ENCODE measurements at regions not wholly inside any gene's neighbourhood (a gene's known extent, or its start where the extent isn't known, plus 50 kb on each side); places are given as distances from the start of the nearest gene placed in this dataset.

DNA sequence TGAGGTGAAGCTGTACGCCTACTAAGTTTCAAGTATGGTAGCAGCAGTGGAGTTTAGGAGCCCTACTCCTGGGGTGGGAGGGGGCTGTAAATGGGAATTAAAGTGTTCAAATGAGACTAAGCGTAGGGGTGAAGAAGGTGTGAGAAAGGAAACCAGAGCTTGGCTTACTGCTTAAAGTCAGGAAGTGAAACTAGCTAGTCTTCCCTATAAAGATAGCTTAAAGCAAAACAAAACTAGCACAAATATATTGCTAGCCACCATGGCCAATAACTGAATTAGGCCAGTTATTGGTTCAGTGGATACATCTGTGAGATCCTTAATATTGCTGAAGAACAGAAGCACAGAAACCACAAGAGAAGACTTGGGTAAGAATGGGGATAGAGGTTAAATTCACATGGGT lies 492.2 kb upstream of the PKN2 start (continued):
- TF ChIP-seq IKZF2 (IDR thresholded peaks at IDR 0.05) (peak; percentile 55 to 66), TAF1 (IDR thresholded peaks at IDR 0.05; ENCODE audit: borderline replicate concordance, low read depth, low read length) (no peak), RAD21 (IDR thresholded peaks at IDR 0.05; ENCODE audit: insufficient read depth, low read depth, low read length) (no peak)

DNA sequence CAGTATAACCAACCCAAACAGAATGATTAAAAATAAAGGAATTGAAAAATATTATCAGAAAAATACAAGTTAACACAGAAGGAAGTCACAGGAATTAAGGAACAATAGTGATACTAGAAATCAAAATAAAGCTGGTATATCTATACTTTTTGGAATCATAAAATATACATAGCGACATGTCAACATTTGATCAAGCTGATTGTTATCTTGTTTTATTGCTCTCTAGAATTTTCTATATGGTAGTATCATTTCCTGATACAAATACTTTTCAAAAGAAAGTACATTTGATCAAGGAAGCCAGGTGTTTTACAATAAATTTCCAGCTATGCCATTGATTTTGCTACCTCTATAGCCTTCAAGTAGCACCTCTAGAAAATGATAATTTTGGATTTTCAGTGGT lies 489.5 kb upstream of the PKN2 start:
- intact Hi-C loops (cut with micrococcal nuclease; ENCODE audit: unreplicated experiment): no loop called here
- Histone ChIP-seq H3K9ac (ENCODE audit: control insufficient read depth, insufficient read depth, low read length) (no peak overlapping the region), H3K27me3 (replicated peaks in 1 of 2; ENCODE audit: control insufficient read depth in 2 of 2, insufficient read depth in 2 of 2, low read length in 1 of 2) (no peaks in the 10 kb centered on the region), H3K36me3 (ENCODE audit: control insufficient read depth in 2 of 2, insufficient read depth in 2 of 2, low read length in 1 of 2) (no peaks in the 10 kb centered on the region), H3K4me3 (no peak overlapping the region), H3K4me1 (ENCODE audit: control insufficient read depth, insufficient read depth, low read length) (peaks cover 4% of the 10 kb centered on the region; the same call in 1 of the 2 replicates), H3K9me3 (replicated peaks; ENCODE audit: control insufficient read depth, insufficient read depth, low read length) (no peaks in the 10 kb centered on the region), H3K27ac (ENCODE audit: control insufficient read depth, insufficient read depth) (no peak overlapping the region), H4K20me1 (ENCODE audit: control insufficient read depth, insufficient read depth) (no peaks in the 10 kb centered on the region), H2AFZ (ENCODE audit: control insufficient read depth, low read depth, low read length) (no peak overlapping the region), H3K4me2 (ENCODE audit: control insufficient read depth, insufficient read depth) (no peak overlapping the region), H3K79me2 (ENCODE audit: control insufficient read depth, insufficient read depth, low read length) (no peaks in the 10 kb centered on the region)
- DNase-seq (ENCODE audit: low read depth, low spot score) (no peak), FAIRE-seq (no peak), ATAC-seq (no peak)
- BruUV-seq (replicated peaks): no TSS peak
- ChIA-PET CTCF (interaction anchor here (0.6 to 4.5 kb wide), 5 partner anchors 14 to 83 kb away, joined by 3 to 35 read pairs (median 3); no protein-coding TSS in a partner anchor), POLR2A (no interaction called here), RAD21 (ENCODE audit: unreplicated experiment) (interaction anchor here (3.2 kb wide), 1 partner anchor 14 kb away, joined by 12 read pairs; no protein-coding TSS in a partner anchor), SMC1A (ENCODE audit: uncharacterized antibody, unreplicated experiment) (interaction anchor here (0.7 to 1.4 kb wide), 5 partner anchors 9 to 82 kb away, joined by 3 to 5 read pairs (median 3); no protein-coding TSS in a partner anchor)
- TF ChIP-seq, protein P1, sequence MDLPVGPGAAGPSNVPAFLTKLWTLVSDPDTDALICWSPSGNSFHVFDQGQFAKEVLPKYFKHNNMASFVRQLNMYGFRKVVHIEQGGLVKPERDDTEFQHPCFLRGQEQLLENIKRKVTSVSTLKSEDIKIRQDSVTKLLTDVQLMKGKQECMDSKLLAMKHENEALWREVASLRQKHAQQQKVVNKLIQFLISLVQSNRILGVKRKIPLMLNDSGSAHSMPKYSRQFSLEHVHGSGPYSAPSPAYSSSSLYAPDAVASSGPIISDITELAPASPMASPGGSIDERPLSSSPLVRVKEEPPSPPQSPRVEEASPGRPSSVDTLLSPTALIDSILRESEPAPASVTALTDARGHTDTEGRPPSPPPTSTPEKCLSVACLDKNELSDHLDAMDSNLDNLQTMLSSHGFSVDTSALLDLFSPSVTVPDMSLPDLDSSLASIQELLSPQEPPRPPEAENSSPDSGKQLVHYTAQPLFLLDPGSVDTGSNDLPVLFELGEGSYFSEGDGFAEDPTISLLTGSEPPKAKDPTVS (IDR thresholded peaks at IDR 0.05; ENCODE audit: low read depth, low read length): no peak
- TF ChIP-seq NFXL1 (IDR thresholded peaks at IDR 0.05; ENCODE audit: borderline replicate concordance): no peak
- TF ChIP-seq, protein P2, sequence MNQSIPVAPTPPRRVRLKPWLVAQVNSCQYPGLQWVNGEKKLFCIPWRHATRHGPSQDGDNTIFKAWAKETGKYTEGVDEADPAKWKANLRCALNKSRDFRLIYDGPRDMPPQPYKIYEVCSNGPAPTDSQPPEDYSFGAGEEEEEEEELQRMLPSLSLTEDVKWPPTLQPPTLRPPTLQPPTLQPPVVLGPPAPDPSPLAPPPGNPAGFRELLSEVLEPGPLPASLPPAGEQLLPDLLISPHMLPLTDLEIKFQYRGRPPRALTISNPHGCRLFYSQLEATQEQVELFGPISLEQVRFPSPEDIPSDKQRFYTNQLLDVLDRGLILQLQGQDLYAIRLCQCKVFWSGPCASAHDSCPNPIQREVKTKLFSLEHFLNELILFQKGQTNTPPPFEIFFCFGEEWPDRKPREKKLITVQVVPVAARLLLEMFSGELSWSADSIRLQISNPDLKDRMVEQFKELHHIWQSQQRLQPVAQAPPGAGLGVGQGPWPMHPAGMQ (IDR thresholded peaks at IDR 0.05; ENCODE audit: borderline replicate concordance): no peak
- no peak for TF ChIP-seq NBN (IDR thresholded peaks at IDR 0.05)
- no peak for TF ChIP-seq SREBF1 (IDR thresholded peaks at IDR 0.05; ENCODE audit: low read length)
- TF ChIP-seq ZBED1 (IDR thresholded peaks at IDR 0.05; ENCODE audit: borderline replicate concordance): no peak
- no peak for TF ChIP-seq NR2C1 (IDR thresholded peaks at IDR 0.05)
- TF ChIP-seq MTA3 (IDR thresholded peaks at IDR 0.05; ENCODE audit: borderline replicate concordance, low read length): no peak
- TF ChIP-seq PAX5 (IDR thresholded peaks at IDR 0.05; ENCODE audit: borderline replicate concordance, low read depth, low read length): no peak
- TF ChIP-seq ZNF274 (IDR thresholded peaks at IDR 0.05; ENCODE audit: insufficient read depth, insufficient read length): no peak
- TF ChIP-seq, protein P3, sequence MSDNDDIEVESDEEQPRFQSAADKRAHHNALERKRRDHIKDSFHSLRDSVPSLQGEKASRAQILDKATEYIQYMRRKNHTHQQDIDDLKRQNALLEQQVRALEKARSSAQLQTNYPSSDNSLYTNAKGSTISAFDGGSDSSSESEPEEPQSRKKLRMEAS (IDR thresholded peaks at IDR 0.05; ENCODE audit: low read depth, low read length): no peak
- TF ChIP-seq CBX3 (IDR thresholded peaks at IDR 0.05; ENCODE audit: borderline replicate concordance, low read depth): no peak
- TF ChIP-seq STAT1 (conservative IDR thresholded peaks at IDR 0.05): no peak
- WGBS (ENCODE audit: insufficient coverage, insufficient replicate concordance, low lambda C conversion rate, missing lambda C conversion rate): 71% methylated on average over 1 of the region's 1 CpG
- in situ Hi-C loops (cut with MboI): loop anchor here (25.0 kb wide), 1 partner anchor 668 kb away; no protein-coding TSS in a partner anchor

All from GM12878 (cell line).